ENCODE measurements at regions not wholly inside any gene's neighbourhood (a gene's known extent, or its start where the extent isn't known, plus 50 kb on each side); places are given as distances from the start of the nearest gene placed in this dataset.
A peak's percentile ranks its signal among the peaks of the same experiment; 100 is the strongest.
"Not testable (repeated sequence)": the region's sequence is repeated elsewhere in the genome, so short reads cannot be mapped to it uniquely, and the experiment has no call there.

GRCh38 chr20:10109641-10110040, 74.9 kb downstream of the ANKEF1 start:
- H3K4me1 ChIP-seq (ENCODE audit: control insufficient read depth, insufficient read depth, low read length): no peaks in the 10 kb centered on the region
- no peak overlapping the region for H3K27ac ChIP-seq (ENCODE audit: low read length)
- DNase-seq: no peak
- 67% methylated on average over 2 of the region's 2 CpGs for WGBS (ENCODE audit: insufficient coverage)
- H3K9me3 ChIP-seq (replicated peaks; ENCODE audit: control insufficient read depth, low read depth, low read length): no peaks in the 10 kb centered on the region
- H3K4me3 ChIP-seq (ENCODE audit: low read length): no peak overlapping the region
- H3K36me3 ChIP-seq (ENCODE audit: control insufficient read depth, insufficient read depth, low read length): no peaks in the 10 kb centered on the region
- no peaks in the 10 kb centered on the region for H3K27me3 ChIP-seq (ENCODE audit: control insufficient read depth, insufficient read depth, low read length)

- DNase-seq: no peak
- Histone ChIP-seq H3K4me1 (ENCODE audit: control insufficient read depth, insufficient read depth, low read length) (no peaks in the 10 kb centered on the region), H3K27me3 (ENCODE audit: control insufficient read depth, insufficient read depth, low read length) (no peaks in the 10 kb centered on the region), H3K27ac (ENCODE audit: low read length) (no peak overlapping the region), H3K4me3 (ENCODE audit: low read length) (no peak overlapping the region), H3K9me3 (replicated peaks; ENCODE audit: control insufficient read depth, low read depth, low read length) (no peaks in the 10 kb centered on the region), H3K36me3 (ENCODE audit: control insufficient read depth, insufficient read depth, low read length) (no peaks in the 10 kb centered on the region)
- WGBS (ENCODE audit: insufficient coverage): 62% methylated on average over 1 of the region's 1 CpG
Measured at GRCh38 chr20:10110151-10110550, 75.4 kb downstream of the ANKEF1 start.

GRCh38 chr20:10111139-10111958, 76.6 kb downstream of the ANKEF1 start:
- no peaks in the 10 kb centered on the region for H3K9me3 ChIP-seq (replicated peaks; ENCODE audit: control insufficient read depth, low read depth, low read length)
- peak; percentile 12 for DNase-seq
- no peak overlapping the region for H3K27ac ChIP-seq (ENCODE audit: low read length)
- WGBS (ENCODE audit: insufficient coverage): 39% methylated on average over 2 of the region's 5 CpGs
- H3K4me1 ChIP-seq (ENCODE audit: control insufficient read depth, insufficient read depth, low read length): no peaks in the 10 kb centered on the region
- H3K27me3 ChIP-seq (ENCODE audit: control insufficient read depth, insufficient read depth, low read length): no peaks in the 10 kb centered on the region
- no peaks in the 10 kb centered on the region for H3K36me3 ChIP-seq (ENCODE audit: control insufficient read depth, insufficient read depth, low read length)
- no peak overlapping the region for H3K4me3 ChIP-seq (ENCODE audit: low read length)

- Histone ChIP-seq H3K4me1 (ENCODE audit: control insufficient read depth, insufficient read depth, low read length) (no peaks in the 10 kb centered on the region), H3K27ac (ENCODE audit: low read length) (no peak overlapping the region), H3K9me3 (replicated peaks; ENCODE audit: control insufficient read depth, low read depth, low read length) (no peaks in the 10 kb centered on the region), H3K27me3 (ENCODE audit: control insufficient read depth, insufficient read depth, low read length) (no peaks in the 10 kb centered on the region), H3K36me3 (ENCODE audit: control insufficient read depth, insufficient read depth, low read length) (no peaks in the 10 kb centered on the region), H3K4me3 (ENCODE audit: low read length) (no peak overlapping the region)
- no peak for DNase-seq
Measured at GRCh38 chr20:10111959-10112250, 77.1 kb downstream of the ANKEF1 start.

GRCh38 chr20:10113746-10114145, 79.0 kb downstream of the ANKEF1 start:
- H3K36me3 ChIP-seq (ENCODE audit: control insufficient read depth, insufficient read depth, low read length): no peaks in the 10 kb centered on the region
- H3K27me3 ChIP-seq (ENCODE audit: control insufficient read depth, insufficient read depth, low read length): no peaks in the 10 kb centered on the region
- no peak overlapping the region for H3K4me3 ChIP-seq (ENCODE audit: low read length)
- no peaks in the 10 kb centered on the region for H3K4me1 ChIP-seq (ENCODE audit: control insufficient read depth, insufficient read depth, low read length)
- H3K9me3 ChIP-seq (replicated peaks; ENCODE audit: control insufficient read depth, low read depth, low read length): no peaks in the 10 kb centered on the region
- no peak for DNase-seq
- H3K27ac ChIP-seq (ENCODE audit: low read length): no peak overlapping the region

GRCh38 chr20:10114598-10114997, 79.8 kb downstream of the ANKEF1 start:
- DNase-seq: no peak
- Histone ChIP-seq H3K27ac (ENCODE audit: low read length) (no peak overlapping the region), H3K36me3 (ENCODE audit: control insufficient read depth, insufficient read depth, low read length) (no peaks in the 10 kb centered on the region), H3K4me3 (ENCODE audit: low read length) (no peak overlapping the region), H3K27me3 (ENCODE audit: control insufficient read depth, insufficient read depth, low read length) (no peaks in the 10 kb centered on the region), H3K9me3 (replicated peaks; ENCODE audit: control insufficient read depth, low read depth, low read length) (no peaks in the 10 kb centered on the region), H3K4me1 (ENCODE audit: control insufficient read depth, insufficient read depth, low read length) (no peaks in the 10 kb centered on the region)

- no peak for DNase-seq
- no CpG with 5 or more reads among the region's 1 CpG for WGBS (ENCODE audit: insufficient coverage)
- H3K9me3 ChIP-seq (replicated peaks; ENCODE audit: control insufficient read depth, low read depth, low read length): no peaks in the 10 kb centered on the region
Measured at GRCh38 chr20:10115021-10115420, 80.2 kb downstream of the ANKEF1 start.

GRCh38 chr20:10119336-10119735, 84.5 kb downstream of the ANKEF1 start:
- no peaks in the 10 kb centered on the region for H3K4me1 ChIP-seq (ENCODE audit: control insufficient read depth, insufficient read depth, low read length)
- no peak for DNase-seq
- no peaks in the 10 kb centered on the region for H3K36me3 ChIP-seq (ENCODE audit: control insufficient read depth, insufficient read depth, low read length)
- 52% methylated on average over 3 of the region's 3 CpGs for WGBS (ENCODE audit: insufficient coverage)
- H3K4me3 ChIP-seq (ENCODE audit: low read length): no peak overlapping the region
- H3K9me3 ChIP-seq (replicated peaks; ENCODE audit: control insufficient read depth, low read depth, low read length): peaks cover 3% of the 10 kb centered on the region
- no peaks in the 10 kb centered on the region for H3K27me3 ChIP-seq (ENCODE audit: control insufficient read depth, insufficient read depth, low read length)
- H3K27ac ChIP-seq (ENCODE audit: low read length): no peak overlapping the region

More at GRCh38 chr20:10115021-10115420, 80.2 kb downstream of the ANKEF1 start:
- Histone ChIP-seq H3K27me3 (ENCODE audit: control insufficient read depth, insufficient read depth, low read length) (no peaks in the 10 kb centered on the region), H3K36me3 (ENCODE audit: control insufficient read depth, insufficient read depth, low read length) (no peaks in the 10 kb centered on the region), H3K4me1 (ENCODE audit: control insufficient read depth, insufficient read depth, low read length) (no peaks in the 10 kb centered on the region), H3K27ac (ENCODE audit: low read length) (no peak overlapping the region), H3K4me3 (ENCODE audit: low read length) (no peak overlapping the region)

- H3K27ac ChIP-seq (ENCODE audit: low read length); H3K36me3 ChIP-seq (ENCODE audit: control insufficient read depth, insufficient read depth, low read length); H3K9me3 ChIP-seq (replicated peaks; ENCODE audit: control insufficient read depth, low read depth, low read length); H3K4me1 ChIP-seq (ENCODE audit: control insufficient read depth, insufficient read depth, low read length); DNase-seq; H3K4me3 ChIP-seq (ENCODE audit: low read length); H3K27me3 ChIP-seq (ENCODE audit: control insufficient read depth, insufficient read depth, low read length): not testable (repeated sequence)
- WGBS (ENCODE audit: insufficient coverage): 94% methylated on average over 2 of the region's 3 CpGs
Measured at GRCh38 chr20:10124883-10125282, 90.1 kb downstream of the ANKEF1 start.

GRCh38 chr20:10125757-10126156, 91.0 kb downstream of the ANKEF1 start:
- no peak for DNase-seq
- no CpG with 5 or more reads among the region's 1 CpG for WGBS (ENCODE audit: insufficient coverage)
- Histone ChIP-seq H3K27ac (ENCODE audit: low read length) (no peak overlapping the region), H3K27me3 (ENCODE audit: control insufficient read depth, insufficient read depth, low read length) (no peaks in the 10 kb centered on the region), H3K9me3 (replicated peaks; ENCODE audit: control insufficient read depth, low read depth, low read length) (peaks cover 7% of the 10 kb centered on the region), H3K4me1 (ENCODE audit: control insufficient read depth, insufficient read depth, low read length) (no peaks in the 10 kb centered on the region), H3K36me3 (ENCODE audit: control insufficient read depth, insufficient read depth, low read length) (no peaks in the 10 kb centered on the region), H3K4me3 (ENCODE audit: low read length) (no peak overlapping the region)

GRCh38 chr20:10129749-10130148, 88.9 kb upstream of the SNAP25 start:
- Histone ChIP-seq H3K9me3 (replicated peaks; ENCODE audit: control insufficient read depth, low read depth, low read length) (peaks cover 4% of the 10 kb centered on the region), H3K36me3 (ENCODE audit: control insufficient read depth, insufficient read depth, low read length) (no peaks in the 10 kb centered on the region), H3K27ac (ENCODE audit: low read length) (no peak overlapping the region), H3K4me3 (ENCODE audit: low read length) (no peak overlapping the region), H3K4me1 (ENCODE audit: control insufficient read depth, insufficient read depth, low read length) (peaks cover 8% of the 10 kb centered on the region), H3K27me3 (ENCODE audit: control insufficient read depth, insufficient read depth, low read length) (no peaks in the 10 kb centered on the region)
- WGBS (ENCODE audit: insufficient coverage): 66% methylated on average over 6 of the region's 6 CpGs
- DNase-seq: no peak

Data from muscle of leg (tissue), 3 donors.